ENCODE measurements at regions not wholly inside any gene's neighbourhood (a gene's known extent, or its start where the extent isn't known, plus 50 kb on each side); places are given as distances from the start of the nearest gene placed in this dataset.

GRCh38 chr17:83145358-83145738 lies 65.9 kb downstream of the METRNL start:
- TF ChIP-seq GABPA (IDR thresholded peaks at IDR 0.05; ENCODE audit: borderline replicate concordance, insufficient read depth, low read length) (no peak), CTCF (IDR thresholded peaks at IDR 0.05; ENCODE audit: control extremely low read depth in 1 of 3, insufficient read depth in 1 of 3, low read depth in 1 of 3, low read length in 3 of 3) (no peak)
